GM13977 (cell line): ENCODE measurements at regions not wholly inside any gene's neighbourhood (a gene's known extent, or its start where the extent isn't known, plus 50 kb on each side); places are given as distances from the start of the nearest gene placed in this dataset.

Experiments
- DNase-seq: peaks from one replicate; pipeline ENCODE4 v3.0.0; 2012; ENCODE audit warnings: low spot score
- in situ Hi-C: fragments of 300-500 bp; cut with MboI; formaldehyde crosslinking; loops from one replicate; pipeline ENCODE4 v1.12.0; 2022; ENCODE audit warnings: low sequenced_read_pairs, low pct_unique_long_range_greater_than_20kb, mixed read lengths, inconsistent platforms; ENCODE audit not compliant: unreplicated experiment
- TF ChIP-seq, protein P1 (sequence below): IDR thresholded peaks from 2 replicates; pipeline ENCODE4 v1.5.1; 2012; ENCODE audit warnings: mild to moderate bottlenecking, control low read depth; ENCODE audit not compliant: insufficient read depth; ENCODE audit errors: extremely low read depth, missing control alignments

GRCh38 chr16:59754854-59755253, 1020.7 kb upstream of the GOT2 start:
- TF ChIP-seq, protein P1, sequence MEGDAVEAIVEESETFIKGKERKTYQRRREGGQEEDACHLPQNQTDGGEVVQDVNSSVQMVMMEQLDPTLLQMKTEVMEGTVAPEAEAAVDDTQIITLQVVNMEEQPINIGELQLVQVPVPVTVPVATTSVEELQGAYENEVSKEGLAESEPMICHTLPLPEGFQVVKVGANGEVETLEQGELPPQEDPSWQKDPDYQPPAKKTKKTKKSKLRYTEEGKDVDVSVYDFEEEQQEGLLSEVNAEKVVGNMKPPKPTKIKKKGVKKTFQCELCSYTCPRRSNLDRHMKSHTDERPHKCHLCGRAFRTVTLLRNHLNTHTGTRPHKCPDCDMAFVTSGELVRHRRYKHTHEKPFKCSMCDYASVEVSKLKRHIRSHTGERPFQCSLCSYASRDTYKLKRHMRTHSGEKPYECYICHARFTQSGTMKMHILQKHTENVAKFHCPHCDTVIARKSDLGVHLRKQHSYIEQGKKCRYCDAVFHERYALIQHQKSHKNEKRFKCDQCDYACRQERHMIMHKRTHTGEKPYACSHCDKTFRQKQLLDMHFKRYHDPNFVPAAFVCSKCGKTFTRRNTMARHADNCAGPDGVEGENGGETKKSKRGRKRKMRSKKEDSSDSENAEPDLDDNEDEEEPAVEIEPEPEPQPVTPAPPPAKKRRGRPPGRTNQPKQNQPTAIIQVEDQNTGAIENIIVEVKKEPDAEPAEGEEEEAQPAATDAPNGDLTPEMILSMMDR: no peak
- DNase-seq: no peak
- in situ Hi-C loops: no loop called here

DNA sequence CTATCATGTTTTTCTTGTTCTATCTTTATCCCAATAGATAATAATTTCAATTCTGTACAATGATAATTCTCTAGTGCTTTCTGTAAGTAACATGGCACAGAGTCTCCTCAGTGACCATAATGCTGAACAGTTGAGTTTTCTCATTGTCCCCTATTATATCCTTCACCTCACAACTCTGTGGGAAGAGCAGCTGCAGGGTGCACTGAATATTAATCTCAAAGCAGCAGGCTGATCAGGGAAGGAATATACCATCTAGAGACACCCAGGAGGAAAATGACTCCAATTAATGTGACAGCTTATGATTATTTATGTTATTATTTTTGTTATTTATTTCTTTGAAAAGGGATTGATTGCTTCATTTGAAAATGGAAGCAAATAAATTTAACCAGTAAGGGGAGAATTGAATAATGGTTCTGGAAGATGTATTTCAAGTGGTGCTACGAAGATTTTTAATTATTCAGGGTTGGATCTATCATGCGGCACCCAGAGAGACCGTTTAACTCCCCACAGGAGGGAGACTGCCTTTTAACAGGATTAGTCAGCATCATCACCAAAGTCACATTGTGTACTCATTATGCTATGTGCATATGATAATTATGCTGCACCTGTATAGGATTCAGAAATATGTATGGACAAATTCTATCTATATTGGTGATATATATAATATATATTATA, 1015.7 kb upstream of the GOT2 start:
- DNase-seq: no peak
- in situ Hi-C loops: no loop called here
- TF ChIP-seq, protein P1: no peak

- no peak for DNase-seq
- TF ChIP-seq, protein P1: no peak
- in situ Hi-C loops: no loop called here
Observed at GRCh38 chr16:59748531-59748930, 1014.4 kb upstream of the GOT2 start.

- TF ChIP-seq, protein P1: no peak
- DNase-seq: no peak
- in situ Hi-C loops: no loop called here
Observed at GRCh38 chr16:59743504-59743903, 1009.4 kb upstream of the GOT2 start.

GRCh38 chr16:59740858-59741257, 1006.7 kb upstream of the GOT2 start:
- no peak for DNase-seq
- in situ Hi-C loops: no loop called here
- TF ChIP-seq, protein P1: no peak

GRCh38 chr16:59737274-59737673, 1003.2 kb upstream of the GOT2 start:
- in situ Hi-C loops: no loop called here
- no peak for DNase-seq
- TF ChIP-seq, protein P1: no peak
